Coronary artery (tissue), 2 donors: ENCODE measurements at regions not wholly inside any gene's neighbourhood (a gene's known extent, or its start where the extent isn't known, plus 50 kb on each side); places are given as distances from the start of the nearest gene placed in this dataset.
"Not testable (repeated sequence)": the region's sequence is repeated elsewhere in the genome, so short reads cannot be mapped to it uniquely, and the experiment has no call there.

Source experiments
- DNase-seq: peaks from one replicate; pipeline ENCODE4 v3.0.0-alpha.2; 2017; ENCODE audit warnings: low spot score
- H3K27ac ChIP-seq, 2 donors: fragments of 200-600 bp; sonication (generic); one replicate each; pipeline ENCODE4 v1.5.1; 2016 to 2019
- H3K4me3 ChIP-seq: fragments of 200-600 bp; sonication (generic); 2 replicates; pipeline ENCODE4 v1.5.1; 2016; ENCODE audit warnings: mild to moderate bottlenecking, moderate library complexity
- TF ChIP-seq, protein P1 (sequence below): fragments of 200-600 bp; sonication (generic); IDR thresholded peaks from one replicate; pipeline ENCODE4 v1.5.1; 2019; ENCODE audit warnings: antibody characterized with exemption

DNA sequence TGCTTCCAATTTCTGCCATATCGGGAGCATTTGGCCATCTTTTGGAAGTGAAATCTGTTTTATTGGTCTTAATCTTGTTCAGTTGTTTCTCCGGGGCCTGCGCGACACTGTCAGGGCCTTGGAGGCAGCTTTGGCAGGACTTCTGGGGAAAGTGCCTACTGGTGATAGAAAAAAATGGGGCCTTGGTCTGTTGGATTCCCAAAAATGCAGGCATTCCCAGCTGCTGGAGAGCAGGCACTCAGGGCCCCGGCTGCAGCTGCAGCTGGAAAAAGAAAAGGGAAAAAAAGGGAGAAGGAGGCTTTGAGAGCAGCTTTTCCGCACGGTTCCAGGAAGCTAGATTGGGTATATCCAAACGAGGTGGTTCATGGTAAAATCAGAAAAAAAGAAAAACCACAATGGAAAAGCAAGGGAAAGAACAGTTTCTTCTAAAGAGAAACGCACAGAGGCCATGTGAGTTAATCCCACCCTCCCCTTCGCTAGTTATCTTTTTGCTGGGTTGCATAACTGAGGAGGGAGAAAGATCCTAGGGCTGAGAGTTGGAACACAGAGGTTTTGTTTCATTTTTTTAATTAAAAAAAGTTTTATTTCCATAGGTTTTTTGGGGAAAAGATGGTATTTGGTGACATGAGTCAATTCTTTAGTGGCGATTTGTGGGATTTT lies 134.7 kb upstream of the RFLNA start:
- Histone ChIP-seq H3K27ac (no peak overlapping the region), H3K4me3 (no peak overlapping the region)
- TF ChIP-seq, protein P1, sequence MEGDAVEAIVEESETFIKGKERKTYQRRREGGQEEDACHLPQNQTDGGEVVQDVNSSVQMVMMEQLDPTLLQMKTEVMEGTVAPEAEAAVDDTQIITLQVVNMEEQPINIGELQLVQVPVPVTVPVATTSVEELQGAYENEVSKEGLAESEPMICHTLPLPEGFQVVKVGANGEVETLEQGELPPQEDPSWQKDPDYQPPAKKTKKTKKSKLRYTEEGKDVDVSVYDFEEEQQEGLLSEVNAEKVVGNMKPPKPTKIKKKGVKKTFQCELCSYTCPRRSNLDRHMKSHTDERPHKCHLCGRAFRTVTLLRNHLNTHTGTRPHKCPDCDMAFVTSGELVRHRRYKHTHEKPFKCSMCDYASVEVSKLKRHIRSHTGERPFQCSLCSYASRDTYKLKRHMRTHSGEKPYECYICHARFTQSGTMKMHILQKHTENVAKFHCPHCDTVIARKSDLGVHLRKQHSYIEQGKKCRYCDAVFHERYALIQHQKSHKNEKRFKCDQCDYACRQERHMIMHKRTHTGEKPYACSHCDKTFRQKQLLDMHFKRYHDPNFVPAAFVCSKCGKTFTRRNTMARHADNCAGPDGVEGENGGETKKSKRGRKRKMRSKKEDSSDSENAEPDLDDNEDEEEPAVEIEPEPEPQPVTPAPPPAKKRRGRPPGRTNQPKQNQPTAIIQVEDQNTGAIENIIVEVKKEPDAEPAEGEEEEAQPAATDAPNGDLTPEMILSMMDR: no peak
- DNase-seq: no peak

DNA sequence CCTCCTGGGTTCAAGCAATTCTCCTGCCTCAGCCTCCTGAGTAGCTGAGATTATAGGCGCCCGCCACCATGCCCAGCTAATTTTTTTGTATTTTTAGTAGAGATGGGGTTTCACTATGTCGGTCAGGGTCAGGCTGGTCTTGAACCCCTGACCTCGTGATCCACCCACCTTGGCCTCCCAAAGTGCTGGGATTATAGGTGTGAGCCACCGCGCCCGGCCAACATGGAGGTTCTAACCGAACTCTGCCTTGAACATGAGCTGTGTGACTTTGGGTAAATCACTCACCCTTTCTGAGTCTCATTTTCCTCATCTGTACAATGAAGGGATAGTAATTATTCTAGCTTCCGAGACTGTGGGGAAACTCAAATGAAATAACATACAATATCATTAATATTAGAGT lies 133.5 kb upstream of the RFLNA start:
- H3K4me3 ChIP-seq, H3K27ac ChIP-seq, DNase-seq: not testable (repeated sequence)

DNA sequence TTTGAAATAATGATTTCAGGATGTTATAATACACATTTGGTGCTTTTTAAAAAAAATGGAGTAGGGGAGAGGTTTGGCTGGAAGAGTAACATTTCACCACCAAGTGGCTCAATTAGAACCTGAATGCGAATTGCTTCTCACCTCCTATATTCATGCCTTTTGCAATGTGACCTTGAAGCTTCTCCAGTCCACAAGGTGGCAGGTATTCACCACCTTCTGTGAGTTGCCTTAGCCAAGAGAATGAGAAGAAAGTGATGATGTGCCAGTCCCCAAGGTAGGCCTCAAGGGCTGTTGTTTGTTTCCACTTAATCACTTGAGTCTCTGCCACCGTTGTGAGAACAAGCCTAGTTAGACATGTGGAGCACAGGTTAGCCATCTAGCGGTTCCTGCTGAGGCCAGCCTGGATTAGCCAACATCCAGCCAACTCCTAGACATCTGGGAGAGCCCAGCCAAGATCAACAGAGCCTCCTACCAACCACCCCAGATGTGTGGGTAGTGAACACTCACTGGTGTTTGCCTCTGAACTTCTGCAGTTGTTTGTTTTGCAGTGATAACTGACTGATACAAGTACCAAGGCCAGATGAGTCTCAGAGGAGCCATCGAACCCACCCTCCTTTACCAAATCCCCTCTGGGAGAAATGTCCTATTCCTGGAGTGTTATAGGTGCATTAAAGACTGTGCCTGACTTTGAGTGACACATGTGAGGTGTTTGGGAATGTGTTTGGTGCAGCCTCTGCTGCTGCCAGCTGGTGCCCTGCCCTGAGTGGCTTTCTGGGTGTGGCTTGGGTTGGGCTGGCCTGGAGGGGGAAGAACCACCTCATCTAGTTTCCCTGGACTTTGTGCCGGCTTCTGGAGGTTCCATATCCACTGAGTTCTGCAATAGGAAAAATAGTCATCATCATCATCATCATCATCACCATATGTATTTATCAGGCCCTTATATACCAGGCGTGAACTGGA lies 132.5 kb upstream of the RFLNA start:
- Histone ChIP-seq H3K27ac (no peak overlapping the region), H3K4me3 (no peak overlapping the region)
- DNase-seq: no peak
- TF ChIP-seq, protein P1: no peak

DNA sequence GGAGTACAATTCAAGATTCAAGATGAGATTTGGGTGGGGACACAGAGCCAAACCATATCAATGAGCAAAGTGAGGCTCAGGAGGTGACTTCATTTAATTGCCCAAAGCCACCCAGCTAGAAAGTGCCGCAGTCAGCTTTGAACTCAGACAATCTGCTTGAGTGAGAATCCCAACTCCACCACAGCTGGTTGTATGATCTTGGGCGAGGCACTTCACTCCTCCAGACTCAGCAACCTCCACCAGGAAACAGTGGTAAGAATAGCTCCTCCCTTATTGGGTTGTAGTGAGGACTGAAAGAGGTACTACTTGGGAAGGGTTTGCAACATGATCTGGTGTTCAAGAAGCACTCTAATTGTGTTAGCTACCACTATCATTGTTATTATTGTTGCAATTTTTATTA lies 129.2 kb upstream of the RFLNA start:
- TF ChIP-seq, protein P1: no peak
- Histone ChIP-seq H3K27ac (no peak overlapping the region), H3K4me3 (no peak overlapping the region)
- DNase-seq: no peak

DNA sequence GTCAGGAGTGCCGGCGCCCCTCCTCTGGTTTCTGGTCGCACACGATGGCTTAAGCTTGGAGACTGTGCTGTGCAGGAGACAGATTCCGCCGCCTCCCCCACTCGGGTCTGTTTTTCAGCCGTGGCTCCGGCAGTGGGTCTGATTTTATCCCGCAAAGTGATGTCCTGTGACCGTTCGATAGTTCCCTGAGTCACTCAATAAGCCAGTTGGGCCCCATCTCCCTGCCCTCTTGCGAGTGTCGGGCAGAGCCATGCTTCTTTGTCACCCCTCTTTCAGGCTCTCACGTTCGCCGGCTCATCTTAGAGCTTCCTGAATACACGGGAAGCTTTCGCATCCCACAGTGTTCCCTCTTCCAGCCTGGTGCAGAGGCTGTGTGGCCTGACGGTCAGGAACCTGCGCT lies 127.8 kb upstream of the RFLNA start:
- H3K4me3 ChIP-seq: no peak overlapping the region
- TF ChIP-seq, protein P1: no peak
- H3K27ac ChIP-seq: no peak overlapping the region
- DNase-seq: no peak

DNA sequence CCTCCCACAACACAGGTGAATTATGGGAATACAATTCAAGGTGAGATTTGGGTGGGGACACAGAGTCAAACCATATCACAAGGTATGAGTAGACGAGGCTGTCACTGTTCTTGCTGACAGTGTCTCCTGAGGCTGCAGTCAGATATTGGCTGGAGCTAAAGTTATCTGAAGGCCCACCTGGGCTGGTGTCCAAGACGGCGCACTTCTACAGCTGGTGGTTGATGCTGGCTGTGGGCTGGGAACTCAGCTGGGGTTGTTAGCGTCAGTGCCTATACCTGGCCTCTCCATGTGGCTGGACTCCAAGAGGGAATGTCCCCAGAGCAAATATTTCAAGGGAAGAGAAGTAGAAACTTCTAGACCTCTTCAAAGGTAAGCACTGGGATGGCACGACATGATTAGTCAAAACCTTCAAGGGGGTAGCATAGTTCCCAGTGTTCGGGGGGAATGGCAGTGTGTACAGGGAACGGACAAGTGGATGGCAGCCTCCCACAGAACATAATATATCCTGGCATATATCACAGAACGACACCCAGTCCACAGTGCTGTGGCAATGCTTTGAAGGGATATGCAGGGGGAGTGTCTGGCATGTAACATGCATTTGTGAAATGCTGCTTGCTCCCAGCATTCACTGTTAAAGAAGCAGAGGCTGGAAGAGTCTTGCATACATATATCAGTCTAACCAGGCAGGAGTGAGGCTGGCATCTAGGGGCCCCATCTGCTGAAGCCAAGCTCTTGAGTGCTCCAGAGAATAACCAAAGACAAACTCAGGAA lies 126.7 kb upstream of the RFLNA start:
- no peak for DNase-seq
- H3K27ac ChIP-seq: no peak overlapping the region
- TF ChIP-seq, protein P1: no peak
- H3K4me3 ChIP-seq: no peak overlapping the region

DNA sequence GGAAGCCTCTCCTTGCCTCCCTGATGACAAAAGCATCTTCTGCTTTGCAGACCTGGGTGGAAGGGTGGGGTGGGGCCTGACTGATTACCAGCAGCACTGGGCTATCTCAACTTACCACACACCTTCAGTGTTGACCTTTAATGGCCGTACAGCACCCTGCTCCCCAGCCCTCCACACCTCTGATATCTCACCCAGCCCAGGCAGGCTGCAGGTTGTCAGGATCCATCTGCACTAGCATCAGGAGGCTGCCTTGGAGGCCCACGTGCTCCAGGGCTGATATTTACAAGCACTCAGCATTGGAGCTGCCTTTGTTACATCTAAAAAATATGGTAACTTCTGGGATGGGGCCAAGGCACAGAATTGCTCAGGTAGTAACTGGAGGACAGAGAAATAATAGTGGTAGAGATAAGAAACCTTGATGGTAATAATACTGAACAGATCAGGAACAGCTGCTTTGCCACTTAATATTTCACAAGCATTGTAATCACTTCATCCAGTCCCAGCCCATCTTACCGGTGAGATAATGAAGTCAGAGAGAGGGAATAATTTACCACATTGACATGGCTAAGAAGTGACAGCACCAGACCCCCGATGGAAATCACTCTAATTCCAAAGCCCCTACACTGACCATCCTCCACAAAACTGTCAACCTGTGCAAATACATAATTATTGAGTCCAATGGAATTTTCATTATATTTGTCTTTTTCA lies 125.2 kb upstream of the RFLNA start:
- TF ChIP-seq, protein P1: no peak
- DNase-seq: no peak
- Histone ChIP-seq H3K4me3 (no peak overlapping the region), H3K27ac (no peak overlapping the region)
